HEK293T (cell line): ENCODE measurements at regions not wholly inside any gene's neighbourhood (a gene's known extent, or its start where the extent isn't known, plus 50 kb on each side); places are given as distances from the start of the nearest gene placed in this dataset.

Source experiments
- CTCF ChIA-PET: fragments of 350-600 bp; formaldehyde crosslinking; extraction: SDS; loops from one replicate; lab custom pipeline; 2021; ENCODE audit warnings: antibody characterized with exemption, inconsistent platforms; lab: Yijun Ruan, JAX
- POLR2A ChIA-PET: fragments of 350-600 bp; formaldehyde crosslinking; extraction: SDS; loops from one replicate; lab custom pipeline; 2020; ENCODE audit warnings: antibody characterized with exemption, inconsistent platforms; lab: Yijun Ruan, JAX
- DNase-seq: peaks from one replicate; pipeline ENCODE4 v3.0.0; 2012; ENCODE audit warnings: mixed read lengths; ENCODE audit errors: extremely low spot score
- ARNT ChIP-seq: fragments of 450-650 bp; IDR thresholded peaks from 2 replicates; pipeline ENCODE4 v1.6.1; 2017; ENCODE audit warnings: mild to moderate bottlenecking
- BHLHE40 ChIP-seq: fragments of 450-650 bp; IDR thresholded peaks from 2 replicates; pipeline ENCODE4 v1.6.1; 2016; ENCODE audit warnings: mild to moderate bottlenecking, moderate library complexity, borderline replicate concordance
- CTBP1 ChIP-seq: fragments of 450-650 bp; IDR thresholded peaks from 2 replicates; pipeline ENCODE4 v1.6.1; 2016; ENCODE audit warnings: borderline replicate concordance
- ELF4 ChIP-seq: fragments of 450-650 bp; IDR thresholded peaks from 2 replicates; pipeline ENCODE4 v1.6.1; 2017; ENCODE audit warnings: antibody characterized with exemption
- FOXA1 ChIP-seq: fragments of 450-650 bp; IDR thresholded peaks from 2 replicates; pipeline ENCODE4 v1.6.1; 2016; ENCODE audit warnings: mild to moderate bottlenecking
- FOXK2 ChIP-seq: fragments of 450-650 bp; IDR thresholded peaks from 2 replicates; pipeline ENCODE4 v1.6.1; 2016; ENCODE audit warnings: mild to moderate bottlenecking
- FOXM1 ChIP-seq: fragments of 450-650 bp; IDR thresholded peaks from 2 replicates; pipeline ENCODE4 v1.6.1; 2017; ENCODE audit warnings: mild to moderate bottlenecking, borderline replicate concordance
- HDGF ChIP-seq: fragments of 450-650 bp; IDR thresholded peaks from 2 replicates; pipeline ENCODE4 v1.6.1; 2017; ENCODE audit warnings: antibody characterized with exemption, borderline replicate concordance
- L3MBTL2 ChIP-seq: fragments of 450-650 bp; conservative IDR thresholded peaks from 2 replicates; pipeline ENCODE4 v1.6.1; 2016; ENCODE audit warnings: mild to moderate bottlenecking
- LEF1 ChIP-seq: fragments of 450-650 bp; IDR thresholded peaks from 2 replicates; pipeline ENCODE4 v1.6.1; 2017; ENCODE audit warnings: mild to moderate bottlenecking, borderline replicate concordance
- NFRKB ChIP-seq: fragments of 450-650 bp; IDR thresholded peaks from 2 replicates; pipeline ENCODE4 v1.6.1; 2016; ENCODE audit warnings: mild to moderate bottlenecking, moderate library complexity
- SP1 ChIP-seq: fragments of 450-650 bp; IDR thresholded peaks from 2 replicates; pipeline ENCODE4 v1.6.1; 2017
- SUZ12 ChIP-seq: fragments of 450-650 bp; IDR thresholded peaks from 2 replicates; pipeline ENCODE4 v1.6.1; 2016; ENCODE audit warnings: mild to moderate bottlenecking
- TARDBP ChIP-seq: fragments of 450-650 bp; IDR thresholded peaks from 2 replicates; pipeline ENCODE4 v1.6.1; 2016
- ZNF384 ChIP-seq: fragments of 450-650 bp; IDR thresholded peaks from 2 replicates; pipeline ENCODE4 v1.6.1; 2016
- TF ChIP-seq, protein P1 (sequence below): fragments of 450-650 bp; IDR thresholded peaks from 2 replicates; pipeline ENCODE4 v1.6.1; 2016

DNA sequence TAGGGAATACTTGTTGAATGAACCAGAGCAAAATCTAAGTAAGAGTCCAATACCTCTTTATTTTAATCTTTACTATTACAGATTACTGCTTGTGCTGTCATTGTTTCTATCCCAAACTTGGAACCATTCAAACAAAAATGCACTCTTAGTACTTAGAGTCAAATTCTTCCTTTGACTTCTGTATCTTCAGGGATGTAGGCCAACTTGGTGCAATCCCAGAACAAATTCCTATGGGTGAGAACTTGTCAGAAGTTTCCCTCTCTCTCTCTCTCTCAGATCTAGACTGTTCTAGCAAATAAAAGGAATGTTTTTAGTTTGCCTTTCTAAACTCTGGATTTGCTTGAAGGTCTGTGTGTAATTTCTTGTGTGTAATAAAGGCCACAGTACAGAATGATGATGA, 329.0 kb upstream of the TMTC4 start:
- CTCF ChIA-PET: no interaction called here

DNA sequence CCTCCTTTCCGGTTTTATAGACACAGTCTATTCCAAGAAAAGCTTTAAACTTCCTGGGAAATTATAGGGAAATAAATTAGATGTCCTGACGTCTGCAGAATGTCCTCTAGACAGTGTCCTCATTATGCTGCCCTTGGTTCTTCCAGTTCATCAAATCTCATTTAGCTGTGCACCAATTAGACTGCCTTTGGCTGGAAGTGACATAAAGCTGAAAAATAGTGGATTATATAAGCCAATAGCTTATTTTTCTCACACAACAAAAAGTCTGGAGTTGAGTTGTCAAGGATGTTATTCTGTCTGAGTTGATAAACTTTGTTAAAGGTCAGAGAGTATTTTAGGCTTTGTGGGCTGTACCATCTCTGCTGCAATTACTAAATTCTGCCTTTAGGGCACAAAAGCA, 314.8 kb upstream of the TMTC4 start:
- POLR2A ChIA-PET: no interaction called here
- TF ChIP-seq ELF4 (no peak), TARDBP (no peak), ZNF384 (no peak), CTBP1 (no peak), SUZ12 (no peak), HDGF (no peak), SP1 (no peak), FOXK2 (no peak), ARNT (no peak), FOXM1 (no peak), L3MBTL2 (no peak), FOXA1 (no peak), NFRKB (no peak), LEF1 (no peak), BHLHE40 (no peak)
- TF ChIP-seq, protein P1, sequence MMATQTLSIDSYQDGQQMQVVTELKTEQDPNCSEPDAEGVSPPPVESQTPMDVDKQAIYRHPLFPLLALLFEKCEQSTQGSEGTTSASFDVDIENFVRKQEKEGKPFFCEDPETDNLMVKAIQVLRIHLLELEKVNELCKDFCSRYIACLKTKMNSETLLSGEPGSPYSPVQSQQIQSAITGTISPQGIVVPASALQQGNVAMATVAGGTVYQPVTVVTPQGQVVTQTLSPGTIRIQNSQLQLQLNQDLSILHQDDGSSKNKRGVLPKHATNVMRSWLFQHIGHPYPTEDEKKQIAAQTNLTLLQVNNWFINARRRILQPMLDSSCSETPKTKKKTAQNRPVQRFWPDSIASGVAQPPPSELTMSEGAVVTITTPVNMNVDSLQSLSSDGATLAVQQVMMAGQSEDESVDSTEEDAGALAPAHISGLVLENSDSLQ: no peak
- DNase-seq: no peak
- CTCF ChIA-PET: no interaction called here

More for the DNA sequence above, 329.0 kb upstream of the TMTC4 start:
- DNase-seq: no peak
- TF ChIP-seq, protein P1: no peak
- TF ChIP-seq FOXA1 (no peak), FOXK2 (no peak), HDGF (no peak)
- POLR2A ChIA-PET: no interaction called here

DNA sequence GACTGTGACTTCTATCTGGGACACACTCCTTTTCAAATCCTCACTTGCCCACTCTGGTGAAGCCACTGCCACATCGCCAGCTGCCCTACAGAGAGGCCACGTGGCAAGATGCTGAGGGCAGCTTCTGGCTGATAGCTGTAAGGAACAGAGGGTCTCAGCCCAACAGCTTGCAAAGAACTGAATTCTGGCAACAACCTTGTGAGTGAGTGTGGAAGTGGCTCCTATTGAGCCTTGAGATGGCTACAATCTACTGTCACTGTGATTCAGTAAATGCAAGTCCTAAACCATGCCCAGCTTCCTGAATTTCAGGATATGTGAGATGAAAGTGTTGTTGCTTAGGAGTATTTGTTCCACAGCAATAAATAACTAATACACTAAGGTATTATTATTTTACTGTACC, 314.3 kb upstream of the TMTC4 start:
- CTCF ChIA-PET: no interaction called here
- DNase-seq: no peak
- TF ChIP-seq CTBP1: no peak
- TF ChIP-seq BHLHE40: no peak
- TF ChIP-seq SUZ12: no peak
- TF ChIP-seq TARDBP: no peak
- no peak for TF ChIP-seq FOXA1
- no peak for TF ChIP-seq ZNF384
- no peak for TF ChIP-seq ELF4
- no peak for TF ChIP-seq HDGF
- TF ChIP-seq NFRKB: no peak
- POLR2A ChIA-PET: no interaction called here

DNA sequence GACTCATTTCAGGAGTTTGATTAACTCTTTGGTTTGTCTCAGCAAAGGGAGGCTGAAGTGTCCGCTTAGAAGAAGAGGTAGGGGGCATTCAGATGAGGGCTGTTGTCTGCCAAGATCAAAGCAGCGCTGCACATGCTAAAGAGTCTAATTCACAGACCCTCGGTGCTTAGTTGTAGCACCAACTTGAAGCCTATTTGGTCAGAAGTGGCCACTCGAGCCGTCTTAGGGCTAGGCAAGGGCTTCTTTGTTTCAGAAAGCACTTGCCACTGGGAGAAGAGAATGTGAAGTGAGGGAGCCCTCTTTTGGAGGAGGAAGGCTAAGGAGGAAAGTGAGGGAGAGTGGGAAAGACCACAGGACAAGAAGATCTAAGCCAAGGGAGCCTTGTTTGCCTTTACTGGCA, 313.4 kb upstream of the TMTC4 start:
- no peak for DNase-seq
- ChIA-PET CTCF (no interaction called here), POLR2A (no interaction called here)
- TF ChIP-seq BHLHE40: no peak
- TF ChIP-seq FOXA1: no peak
- no peak for TF ChIP-seq HDGF
- TF ChIP-seq TARDBP: no peak
- no peak for TF ChIP-seq ELF4
- no peak for TF ChIP-seq SP1
- no peak for TF ChIP-seq CTBP1
- no peak for TF ChIP-seq LEF1
- no peak for TF ChIP-seq L3MBTL2
- no peak for TF ChIP-seq FOXK2
- TF ChIP-seq NFRKB: no peak
- TF ChIP-seq, protein P1: no peak
- no peak for TF ChIP-seq ARNT
- TF ChIP-seq ZNF384: no peak
- no peak for TF ChIP-seq FOXM1

DNA sequence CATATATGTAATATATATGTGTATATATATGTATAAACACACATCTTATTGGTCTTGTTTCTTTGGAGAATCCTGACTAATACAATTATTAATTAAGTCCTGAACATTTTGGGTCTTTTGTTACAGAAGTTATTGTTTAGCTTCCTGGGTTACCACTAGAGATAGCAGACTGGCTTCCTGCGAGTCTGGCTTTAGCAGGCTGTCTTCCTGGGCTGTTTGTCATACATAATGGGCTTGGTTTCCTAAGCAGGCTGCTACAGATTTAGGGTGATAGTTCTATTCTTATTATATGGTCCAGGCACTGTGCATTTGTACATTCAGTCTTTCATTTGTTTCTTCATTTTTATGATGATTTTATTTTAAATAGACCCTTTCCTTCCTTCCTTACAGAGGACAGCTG, 312.0 kb upstream of the TMTC4 start:
- ChIA-PET CTCF (no interaction called here), POLR2A (no interaction called here)
- TF ChIP-seq BHLHE40 (no peak), ELF4 (no peak), FOXM1 (no peak), TARDBP (no peak), ARNT (no peak), FOXA1 (no peak), NFRKB (no peak)
- DNase-seq: no peak

DNA sequence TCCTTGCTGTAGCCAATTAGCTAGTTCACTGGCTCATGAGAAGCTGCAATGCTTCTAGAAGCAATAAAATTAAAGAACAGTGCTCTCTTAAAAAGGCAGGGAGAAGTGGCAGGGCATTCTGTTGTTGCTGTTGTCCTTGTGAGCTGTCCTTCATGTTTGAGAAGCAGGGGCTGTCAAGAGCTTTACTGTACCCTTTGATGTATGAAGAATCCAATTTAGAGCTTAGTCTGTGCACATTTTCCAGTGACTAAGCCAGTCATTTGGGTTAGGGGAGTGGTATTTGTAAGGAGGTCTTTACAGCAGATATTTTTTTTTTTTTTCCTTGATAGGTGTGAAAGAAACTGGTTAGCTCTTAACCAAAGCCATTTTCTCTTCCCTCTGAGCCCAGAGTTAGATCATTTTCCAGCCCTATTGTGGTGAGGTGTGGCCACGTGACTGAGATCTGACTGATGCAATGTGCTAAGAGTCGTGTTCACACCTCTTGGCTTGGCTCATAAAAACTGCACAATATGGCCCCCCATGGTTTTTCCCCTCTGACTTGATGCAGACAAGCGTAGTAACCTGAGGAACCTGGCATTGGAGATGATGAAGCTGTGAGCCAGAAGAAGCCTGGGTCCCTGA, 309.6 kb upstream of the TMTC4 start:
- ChIA-PET POLR2A (no interaction called here), CTCF (no interaction called here)
- DNase-seq: no peak
- TF ChIP-seq HDGF (no peak), BHLHE40 (no peak), ZNF384 (no peak), FOXM1 (no peak), ARNT (no peak), FOXA1 (no peak), FOXK2 (no peak), L3MBTL2 (no peak), TARDBP (no peak), NFRKB (no peak), LEF1 (no peak), SUZ12 (no peak), CTBP1 (no peak), SP1 (no peak), ELF4 (no peak)
- TF ChIP-seq, protein P1: no peak
